HS-27A (cell line): ENCODE measurements at regions not wholly inside any gene's neighbourhood (a gene's known extent, or its start where the extent isn't known, plus 50 kb on each side); places are given as distances from the start of the nearest gene placed in this dataset.

ENCODE experiments used
- DNase-seq: peaks from one replicate; pipeline ENCODE4 v3.0.0-alpha.2; 2012; ENCODE audit warnings: low read depth, missing footprints

- no peak for DNase-seq
These were observed 1012.2 kb downstream of the SQOR start for GRCh38 chr15:46647046-46647445.

- DNase-seq: no peak
These were observed 1017.4 kb downstream of the SQOR start for GRCh38 chr15:46652266-46652665.

- no peak for DNase-seq
These were observed 1020.2 kb downstream of the SQOR start for GRCh38 chr15:46654993-46655392.

- no peak for DNase-seq
These were observed 1025.4 kb downstream of the SQOR start for GRCh38 chr15:46660096-46660842.

- no peak for DNase-seq
These were observed 1035.4 kb downstream of the SQOR start for GRCh38 chr15:46670258-46670657.

GRCh38 chr15:46671336-46671735 is 1036.5 kb downstream of the SQOR start:
- DNase-seq: no peak

GRCh38 chr15:46672041-46672440 is 1037.2 kb downstream of the SQOR start:
- no peak for DNase-seq

GRCh38 chr15:46676233-46677206 is 1040.8 kb upstream of the SEMA6D start:
- no peak for DNase-seq

- no peak for DNase-seq
These were observed 1039.8 kb upstream of the SEMA6D start for GRCh38 chr15:46677491-46677890.

GRCh38 chr15:46681901-46682300 is 1035.4 kb upstream of the SEMA6D start:
- no peak for DNase-seq

- DNase-seq: no peak
These were observed 1034.1 kb upstream of the SEMA6D start for GRCh38 chr15:46682969-46683791.

GRCh38 chr15:46685096-46685495 is 1032.2 kb upstream of the SEMA6D start:
- DNase-seq: no peak

- DNase-seq: no peak
These were observed 1031.6 kb upstream of the SEMA6D start for GRCh38 chr15:46685681-46686080.

- no peak for DNase-seq
These were observed 1021.0 kb upstream of the SEMA6D start for GRCh38 chr15:46696281-46696680.

- DNase-seq: no peak
These were observed 1016.0 kb upstream of the SEMA6D start for GRCh38 chr15:46701346-46701745.

GRCh38 chr15:46701896-46702295 is 1015.4 kb upstream of the SEMA6D start:
- no peak for DNase-seq

GRCh38 chr15:46703020-46703861 is 1014.1 kb upstream of the SEMA6D start:
- no peak for DNase-seq

GRCh38 chr15:46703871-46704637 is 1013.3 kb upstream of the SEMA6D start:
- no peak for DNase-seq

- no peak for DNase-seq
These were observed 1009.9 kb upstream of the SEMA6D start for GRCh38 chr15:46707452-46707851.

GRCh38 chr15:46708226-46708625 is 1009.1 kb upstream of the SEMA6D start:
- DNase-seq: no peak
